OCI-LY3 (cell line): ENCODE measurements at regions not wholly inside any gene's neighbourhood (a gene's known extent, or its start where the extent isn't known, plus 50 kb on each side); places are given as distances from the start of the nearest gene placed in this dataset.

ENCODE experiments used
- H2AFZ ChIP-seq: fragments of 200-600, 300-600 bp; shearing (Covaris generic); 2 replicates; pipeline ENCODE4 v1.6.0; 2014; ENCODE audit warnings: antibody characterized with exemption, low read depth, low read length
- H3K27ac ChIP-seq: fragments of 200-600, 300-600 bp; sonication (generic); 2 replicates; pipeline ENCODE4 v1.5.1; 2014; ENCODE audit warnings: mild to moderate bottlenecking, low read length, moderate library complexity, mixed read lengths
- H3K27me3 ChIP-seq: fragments of 200-600, 300-600 bp; sonication (generic); 2 replicates; pipeline ENCODE4 v1.6.1; 2014; ENCODE audit warnings: low read depth, low read length, mixed read lengths
- H3K36me3 ChIP-seq: fragments of 200-600, 300-600 bp; sonication (generic); replicated peaks from 2 replicates; pipeline ENCODE3; 2014; ENCODE audit warnings: low read depth, low read length, mixed read lengths
- H3K4me1 ChIP-seq: fragments of 300-600, 200-600 bp; sonication (generic); 2 replicates; pipeline ENCODE4 v1.6.1; 2014; ENCODE audit warnings: low read length, mixed read lengths
- H3K4me2 ChIP-seq: fragments of 200-600, 300-600 bp; sonication (generic); 2 replicates; pipeline ENCODE4 v1.6.1; 2014; ENCODE audit warnings: low read length, mixed read lengths
- H3K4me3 ChIP-seq: fragments of 300-600, 200-600 bp; sonication (generic); 2 replicates; pipeline ENCODE4 v1.5.1; 2014; ENCODE audit warnings: antibody characterized with exemption, mild to moderate bottlenecking, low read length, moderate library complexity
- H3K79me2 ChIP-seq: fragments of 300-600, 200-600 bp; shearing (Covaris generic); 2 replicates; pipeline ENCODE4 v1.6.1; 2014; ENCODE audit warnings: mild to moderate bottlenecking, low read length, mixed read lengths
- H3K9ac ChIP-seq: fragments of 300-600, 200-600 bp; shearing (Covaris generic); 2 replicates; pipeline ENCODE4 v1.6.0; 2014; ENCODE audit warnings: mild to moderate bottlenecking, low read length, moderate library complexity
- H3K9me3 ChIP-seq: fragments of 200-600, 300-600 bp; shearing (Covaris generic); 2 replicates; pipeline ENCODE4 v1.6.1; 2014; ENCODE audit warnings: low read length, mixed read lengths; ENCODE audit not compliant: insufficient read depth
- H4K20me1 ChIP-seq: fragments of 200-600, 300-600 bp; sonication (generic); 2 replicates; pipeline ENCODE4 v1.6.1; 2016; ENCODE audit warnings: low read length, mixed read lengths; ENCODE audit not compliant: insufficient read depth
- CTCF ChIP-seq: fragments of 200-600, 300-600 bp; sonication (generic); IDR thresholded peaks from 2 replicates; pipeline ENCODE4 v1.5.1; 2014; ENCODE audit warnings: antibody characterized with exemption, low read length, low read depth
- EZH2phosphoT487 ChIP-seq: fragments of 200-600 bp; shearing (Covaris generic); IDR thresholded peaks from 2 replicates; pipeline ENCODE4 v1.6.1; 2018; ENCODE audit warnings: antibody characterized with exemption, mixed run types, low read depth

GRCh38 chr4:123952530-123953274 lies 556.1 kb downstream of the SPRY1 start:
- Histone ChIP-seq H2AFZ (no peak overlapping the region), H3K27me3 (no peaks in the 10 kb centered on the region), H3K4me2 (no peak overlapping the region), H3K36me3 (no peaks in the 10 kb centered on the region), H4K20me1 (no peaks in the 10 kb centered on the region), H3K4me3 (no peak overlapping the region), H3K27ac (no peak overlapping the region), H3K4me1 (no peaks in the 10 kb centered on the region), H3K79me2 (no peaks in the 10 kb centered on the region), H3K9ac (no peak overlapping the region), H3K9me3 (no peaks in the 10 kb centered on the region)
- TF ChIP-seq CTCF (no peak), EZH2phosphoT487 (no peak)

- H3K27me3 ChIP-seq, result no peaks in the 10 kb centered on the region
- H3K79me2 ChIP-seq, result no peaks in the 10 kb centered on the region
- H3K27ac ChIP-seq, result no peak overlapping the region
- H3K9me3 ChIP-seq, result no peaks in the 10 kb centered on the region
- no peaks in the 10 kb centered on the region for H3K36me3 ChIP-seq
- no peak overlapping the region for H3K4me2 ChIP-seq
- H4K20me1 ChIP-seq, result no peaks in the 10 kb centered on the region
- H2AFZ ChIP-seq, result no peak overlapping the region
- H3K4me3 ChIP-seq, result no peak overlapping the region
- H3K9ac ChIP-seq, result no peak overlapping the region
- H3K4me1 ChIP-seq, result no peaks in the 10 kb centered on the region
- TF ChIP-seq CTCF (no peak), EZH2phosphoT487 (no peak)
Measured at GRCh38 chr4:123953566-123953965, 557.0 kb downstream of the SPRY1 start.

- no peak overlapping the region for H3K27ac ChIP-seq
- H3K36me3 ChIP-seq, result no peaks in the 10 kb centered on the region
- no peaks in the 10 kb centered on the region for H3K9me3 ChIP-seq
- no peaks in the 10 kb centered on the region for H3K4me1 ChIP-seq
- TF ChIP-seq EZH2phosphoT487 (no peak), CTCF (no peak)
- no peak overlapping the region for H3K9ac ChIP-seq
- no peak overlapping the region for H3K4me3 ChIP-seq
- no peaks in the 10 kb centered on the region for H3K27me3 ChIP-seq
- H3K4me2 ChIP-seq, result no peak overlapping the region
- H2AFZ ChIP-seq, result no peak overlapping the region
- H4K20me1 ChIP-seq, result no peaks in the 10 kb centered on the region
- no peaks in the 10 kb centered on the region for H3K79me2 ChIP-seq
Measured at GRCh38 chr4:123954220-123954619, 557.6 kb downstream of the SPRY1 start.

GRCh38 chr4:123955167-123955800 lies 558.7 kb downstream of the SPRY1 start:
- Histone ChIP-seq H3K27ac (no peak overlapping the region), H3K4me1 (no peaks in the 10 kb centered on the region), H3K79me2 (no peaks in the 10 kb centered on the region), H3K4me2 (no peak overlapping the region), H3K27me3 (no peaks in the 10 kb centered on the region), H2AFZ (no peak overlapping the region), H3K36me3 (no peaks in the 10 kb centered on the region), H4K20me1 (no peaks in the 10 kb centered on the region), H3K4me3 (no peak overlapping the region), H3K9ac (no peak overlapping the region), H3K9me3 (no peaks in the 10 kb centered on the region)
- TF ChIP-seq CTCF, result no peak
- TF ChIP-seq EZH2phosphoT487, result no peak
